ENCODE measurements at regions not wholly inside any gene's neighbourhood (a gene's known extent, or its start where the extent isn't known, plus 50 kb on each side); places are given as distances from the start of the nearest gene placed in this dataset.

DNA sequence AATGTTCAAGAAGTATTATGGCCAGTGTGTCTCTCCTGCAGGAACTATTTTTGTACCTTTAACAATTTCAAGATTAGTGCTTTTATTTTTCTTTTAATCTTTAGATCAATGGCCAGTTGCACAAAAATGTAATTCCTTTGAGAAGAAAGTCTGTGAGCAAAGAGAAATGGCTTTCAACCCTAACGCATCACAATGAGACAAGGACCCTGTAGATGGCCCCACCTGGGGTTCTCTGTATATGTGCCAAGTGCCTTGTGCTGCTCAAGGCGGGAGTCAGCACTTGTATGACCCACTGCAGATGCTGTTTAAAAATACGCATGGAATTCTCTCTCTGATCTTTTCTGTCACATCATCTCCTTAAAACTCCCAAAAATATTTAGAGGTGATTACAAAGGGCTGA, 453.4 kb downstream of the OCA2 start:
- TF ChIP-seq POLR2AphosphoS5 (IDR thresholded peaks at IDR 0.05) = no peak
- TF ChIP-seq, protein P1, sequence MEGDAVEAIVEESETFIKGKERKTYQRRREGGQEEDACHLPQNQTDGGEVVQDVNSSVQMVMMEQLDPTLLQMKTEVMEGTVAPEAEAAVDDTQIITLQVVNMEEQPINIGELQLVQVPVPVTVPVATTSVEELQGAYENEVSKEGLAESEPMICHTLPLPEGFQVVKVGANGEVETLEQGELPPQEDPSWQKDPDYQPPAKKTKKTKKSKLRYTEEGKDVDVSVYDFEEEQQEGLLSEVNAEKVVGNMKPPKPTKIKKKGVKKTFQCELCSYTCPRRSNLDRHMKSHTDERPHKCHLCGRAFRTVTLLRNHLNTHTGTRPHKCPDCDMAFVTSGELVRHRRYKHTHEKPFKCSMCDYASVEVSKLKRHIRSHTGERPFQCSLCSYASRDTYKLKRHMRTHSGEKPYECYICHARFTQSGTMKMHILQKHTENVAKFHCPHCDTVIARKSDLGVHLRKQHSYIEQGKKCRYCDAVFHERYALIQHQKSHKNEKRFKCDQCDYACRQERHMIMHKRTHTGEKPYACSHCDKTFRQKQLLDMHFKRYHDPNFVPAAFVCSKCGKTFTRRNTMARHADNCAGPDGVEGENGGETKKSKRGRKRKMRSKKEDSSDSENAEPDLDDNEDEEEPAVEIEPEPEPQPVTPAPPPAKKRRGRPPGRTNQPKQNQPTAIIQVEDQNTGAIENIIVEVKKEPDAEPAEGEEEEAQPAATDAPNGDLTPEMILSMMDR (IDR thresholded peaks at IDR 0.05) = no peak

All from prostate gland (tissue), 2 donors.